KG1 (cell line): ENCODE measurements at regions not wholly inside any gene's neighbourhood (a gene's known extent, or its start where the extent isn't known, plus 50 kb on each side); places are given as distances from the start of the nearest gene placed in this dataset.
"Not testable (repeated sequence)": the region's sequence is repeated elsewhere in the genome, so short reads cannot be mapped to it uniquely, and the experiment has no call there.

ENCODE experiments used
- DNase-seq: peaks from one replicate; lab custom pipeline; 2025; lab: John Stamatoyannopoulos, UW

GRCh38 chr10:36051500-36051991 is 409.4 kb upstream of the FZD8 start:
- no peak for DNase-seq

DNA sequence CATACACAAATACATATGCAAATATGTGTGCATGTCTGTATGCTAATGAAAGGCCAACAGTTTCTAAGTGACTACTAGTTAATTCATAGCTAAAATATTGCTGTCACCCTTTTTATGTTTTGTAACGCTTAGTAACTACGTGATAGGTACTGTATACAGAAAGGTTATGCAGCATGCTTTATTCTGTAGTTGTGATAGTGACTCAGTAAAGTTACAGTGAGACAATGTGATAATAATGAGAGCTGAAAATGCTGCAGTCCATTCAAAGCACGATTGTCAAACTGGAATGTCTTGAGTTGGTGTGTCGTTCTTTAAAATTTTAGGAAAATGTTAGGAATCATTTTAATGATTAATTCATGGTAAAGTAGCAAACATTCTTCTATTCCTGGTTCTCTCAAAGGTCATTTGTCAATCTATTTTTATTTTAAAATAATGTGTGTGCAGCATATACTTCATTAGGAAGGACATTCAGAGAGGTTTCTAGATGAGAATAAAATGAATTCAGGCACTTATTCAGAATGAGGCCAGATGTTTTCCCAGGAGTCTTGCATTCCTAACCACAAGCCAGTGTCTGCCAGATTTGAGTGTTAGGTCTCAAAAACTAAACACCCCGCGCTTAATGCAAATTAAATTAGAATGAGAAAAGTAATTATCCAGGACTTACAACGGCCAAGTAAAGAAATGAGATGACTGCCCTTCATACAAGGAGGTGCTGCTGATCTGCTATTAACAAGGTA is 408.8 kb upstream of the FZD8 start:
- no peak for DNase-seq

DNA sequence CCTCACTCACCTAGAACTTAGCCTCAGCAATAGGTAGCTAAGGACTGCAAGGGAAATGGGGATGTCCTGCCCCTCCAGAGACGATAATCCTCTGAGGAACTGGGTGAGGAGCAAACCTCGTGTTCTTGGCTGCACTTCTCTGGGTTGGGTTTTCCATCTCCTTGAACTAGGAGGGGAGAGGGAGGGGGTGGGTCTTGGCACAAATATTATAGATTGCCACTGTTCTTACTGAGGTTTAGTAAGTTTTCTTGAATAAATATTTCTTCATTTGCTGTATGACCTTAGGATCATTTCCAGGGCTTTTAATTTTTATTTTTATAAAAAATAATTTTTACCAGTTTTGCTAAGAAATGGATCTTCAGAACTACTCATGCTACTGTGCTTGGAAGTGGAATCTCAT is 406.7 kb upstream of the FZD8 start:
- no peak for DNase-seq

GRCh38 chr10:36048236-36048635 is 406.1 kb upstream of the FZD8 start:
- DNase-seq = no peak

DNA sequence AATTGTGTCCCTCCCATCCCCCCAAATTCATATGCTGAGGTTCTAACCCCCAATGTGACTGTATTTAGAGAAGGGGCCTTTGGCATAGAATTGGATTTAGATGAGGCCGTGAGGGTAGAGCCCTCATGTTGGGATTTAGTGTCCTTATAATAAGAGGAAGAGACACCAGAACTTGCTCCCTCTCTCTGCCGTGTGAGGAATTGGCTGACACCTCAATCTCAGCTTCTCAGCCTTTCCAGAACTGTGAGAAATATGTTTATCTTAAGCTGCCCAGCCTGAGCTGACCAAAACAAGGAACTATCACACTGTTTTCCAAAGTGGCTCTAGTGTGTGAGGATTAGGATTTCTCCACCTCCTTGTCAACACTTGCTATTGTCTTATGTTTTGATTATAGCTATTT is 400.0 kb upstream of the FZD8 start:
- DNase-seq = no peak

GRCh38 chr10:36038316-36038955 is 396.3 kb upstream of the FZD8 start:
- DNase-seq = no peak

GRCh38 chr10:36036137-36036536 is 394.0 kb upstream of the FZD8 start:
- no peak for DNase-seq

DNA sequence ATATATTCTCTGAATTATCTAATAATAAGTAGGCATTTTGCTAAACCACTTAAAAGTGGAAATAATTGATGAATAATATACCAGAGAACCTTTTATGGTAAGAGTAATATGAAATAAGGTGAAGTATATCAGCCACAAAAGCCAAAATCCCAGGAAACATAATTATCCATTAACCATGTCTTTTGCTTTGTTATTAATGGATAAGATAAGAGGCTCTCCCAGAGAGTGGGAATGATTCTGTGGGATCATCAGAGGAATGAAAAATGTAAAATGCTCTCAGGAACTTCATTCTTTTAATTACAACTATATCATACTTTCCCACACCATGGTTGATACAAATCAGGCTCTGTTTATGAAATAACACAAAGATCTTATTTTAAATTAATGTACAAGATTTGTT is 391.7 kb upstream of the FZD8 start:
- DNase-seq = no peak

- DNase-seq = no peak
Measured at GRCh38 chr10:36030516-36030915, 388.4 kb upstream of the FZD8 start.

GRCh38 chr10:36026656-36027390 is 384.7 kb upstream of the FZD8 start:
- no peak for DNase-seq

GRCh38 chr10:36026081-36026480 is 384.0 kb upstream of the FZD8 start:
- no peak for DNase-seq

- DNase-seq = no peak
Measured at GRCh38 chr10:36023939-36024338, 381.8 kb upstream of the FZD8 start.

DNA sequence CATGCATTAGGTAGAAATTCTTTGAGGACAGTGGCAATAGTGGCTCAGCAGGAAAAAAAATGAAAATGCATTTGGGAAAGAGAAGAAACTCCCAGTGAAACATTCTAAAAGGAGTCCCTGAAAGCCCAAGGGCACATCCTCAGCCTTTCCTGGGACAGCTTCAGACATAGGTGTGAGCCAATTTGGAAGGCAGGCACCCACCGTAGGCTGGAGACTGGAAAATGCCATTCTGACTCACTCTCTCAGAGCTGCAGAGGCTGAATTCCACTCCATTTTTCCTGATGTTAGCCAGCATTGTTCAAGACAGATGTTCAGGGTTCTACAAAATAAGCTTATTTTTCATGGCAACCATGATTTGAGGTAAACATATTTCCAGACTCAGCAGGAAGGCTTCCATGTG is 379.0 kb upstream of the FZD8 start:
- DNase-seq = no peak

DNA sequence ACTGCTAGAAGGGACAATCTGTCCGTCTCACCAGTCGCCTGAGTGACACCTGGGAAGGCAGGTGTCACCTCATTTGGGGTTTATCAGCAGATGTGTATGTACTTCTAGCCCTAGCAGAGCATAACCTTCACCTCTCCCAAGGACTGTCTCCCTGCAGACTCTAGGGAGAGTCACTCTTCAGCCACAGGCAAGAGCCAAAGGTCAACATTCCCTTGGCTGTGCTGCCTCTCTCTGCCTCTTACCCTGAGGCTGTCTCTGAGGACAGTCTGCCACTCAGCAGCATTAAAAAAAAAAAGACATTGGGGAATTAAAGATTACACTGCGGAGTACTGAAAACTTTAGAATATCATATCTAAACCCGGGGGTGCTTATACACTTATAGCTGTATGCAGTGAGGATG is 377.7 kb upstream of the FZD8 start:
- DNase-seq = no peak

GRCh38 chr10:36018996-36019395 is 376.9 kb upstream of the FZD8 start:
- no peak for DNase-seq

GRCh38 chr10:36017137-36017536 is 375.0 kb upstream of the FZD8 start:
- no peak for DNase-seq

DNA sequence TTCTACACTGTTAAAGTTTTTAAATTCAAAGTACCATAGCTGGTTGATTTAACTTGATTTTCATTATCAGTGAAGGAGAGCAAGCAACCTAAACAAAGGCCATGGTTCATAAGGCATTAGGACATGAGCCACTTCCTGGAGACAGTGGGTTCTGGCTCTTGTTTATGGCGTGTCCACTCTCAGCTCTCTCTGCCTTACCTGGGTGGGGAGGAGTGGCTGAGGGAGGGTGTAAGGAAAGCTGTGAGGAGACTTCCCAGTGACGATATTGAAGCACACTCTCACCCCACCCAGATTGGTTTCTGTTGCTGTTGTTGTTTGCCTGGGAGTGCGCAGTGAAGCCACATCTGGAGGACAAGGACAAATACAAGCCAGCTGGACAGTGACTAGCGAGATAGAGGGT is 365.3 kb upstream of the FZD8 start:
- DNase-seq = no peak

- DNase-seq = no peak
Measured at GRCh38 chr10:36003688-36004087, 361.6 kb upstream of the FZD8 start.

GRCh38 chr10:36003031-36003600 is 361.0 kb upstream of the FZD8 start:
- no peak for DNase-seq

GRCh38 chr10:36002445-36002844 is 360.3 kb upstream of the FZD8 start:
- no peak for DNase-seq

DNA sequence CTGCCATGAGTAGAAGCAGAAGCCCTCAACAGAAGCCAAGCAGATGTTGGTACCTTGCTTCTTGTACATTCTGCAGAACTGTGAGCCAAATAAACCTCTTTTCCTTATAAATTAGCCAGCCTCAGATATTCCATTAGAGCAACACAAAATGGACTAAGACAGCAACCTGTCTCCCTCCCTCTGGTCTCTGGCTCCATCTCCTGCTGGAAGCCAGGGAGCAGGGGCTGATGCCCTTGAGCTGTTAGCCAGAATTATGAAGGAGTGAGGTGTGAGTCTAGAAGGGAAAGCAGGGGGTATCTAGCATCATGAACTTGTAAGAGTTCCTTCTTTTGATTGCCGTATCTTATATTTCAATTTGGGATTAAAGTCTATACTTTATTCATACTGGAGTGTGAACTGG is 358.7 kb upstream of the FZD8 start:
- DNase-seq = not testable (repeated sequence)

GRCh38 chr10:35998026-35998425 is 355.9 kb upstream of the FZD8 start:
- no peak for DNase-seq

GRCh38 chr10:35995485-35995884 is 353.4 kb upstream of the FZD8 start:
- DNase-seq = no peak
